ENCODE measurements at regions not wholly inside any gene's neighbourhood (a gene's known extent, or its start where the extent isn't known, plus 50 kb on each side); places are given as distances from the start of the nearest gene placed in this dataset.

GRCh38 chr6:147063469-147064031, 140.7 kb upstream of the STXBP5 start:
- CTCF ChIA-PET: no interaction called here
- Mint-ChIP-seq H3K4me3 (no peak overlapping the region), H3K27me3 (no peaks in the 10 kb centered on the region), H3K4me1 (peaks cover 8% of the 10 kb centered on the region), H3K36me3 (peaks cover 4% of the 10 kb centered on the region), H3K9me3 (ENCODE audit: low read depth) (peaks cover 2% of the 10 kb centered on the region), H3K27ac (no peak overlapping the region)
- ATAC-seq: no peak
- no peak for DNase-seq

DNA sequence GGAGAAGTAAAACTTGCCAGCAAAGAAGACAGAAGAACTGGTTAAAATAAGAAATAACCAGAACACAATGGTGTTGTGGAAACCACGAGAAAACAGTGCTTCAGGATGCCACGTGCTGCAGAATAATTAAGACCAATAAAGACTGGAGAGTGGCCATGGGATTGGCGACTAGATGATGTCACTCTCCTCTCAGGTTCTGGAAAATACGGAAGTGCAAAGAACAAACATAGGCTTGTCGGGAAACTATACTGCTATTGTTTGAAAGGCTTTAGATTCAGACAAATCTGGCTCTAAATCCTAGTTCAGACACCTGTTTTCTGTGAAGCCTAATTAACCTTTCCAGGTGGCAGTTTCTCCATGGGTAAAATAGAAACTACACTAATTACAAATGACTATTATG, 138.4 kb upstream of the STXBP5 start:
- Mint-ChIP-seq H3K27ac (no peak overlapping the region), H3K4me1 (peaks cover 8% of the 10 kb centered on the region), H3K27me3 (no peaks in the 10 kb centered on the region), H3K9me3 (ENCODE audit: low read depth) (peaks cover 2% of the 10 kb centered on the region), H3K4me3 (no peak overlapping the region), H3K36me3 (peaks cover 4% of the 10 kb centered on the region)
- DNase-seq: no peak
- CTCF ChIA-PET: no interaction called here
- no peak for ATAC-seq

GRCh38 chr6:147067184-147067583, 137.0 kb upstream of the STXBP5 start:
- ATAC-seq: no peak
- DNase-seq: no peak
- H3K27ac Mint-ChIP-seq: no peak overlapping the region
- no peaks in the 10 kb centered on the region for H3K27me3 Mint-ChIP-seq
- H3K36me3 Mint-ChIP-seq: peaks cover 4% of the 10 kb centered on the region
- H3K9me3 Mint-ChIP-seq (ENCODE audit: low read depth): peaks cover 2% of the 10 kb centered on the region
- H3K4me3 Mint-ChIP-seq: no peak overlapping the region
- CTCF ChIA-PET: no interaction called here
- peaks cover 8% of the 10 kb centered on the region for H3K4me1 Mint-ChIP-seq

DNA sequence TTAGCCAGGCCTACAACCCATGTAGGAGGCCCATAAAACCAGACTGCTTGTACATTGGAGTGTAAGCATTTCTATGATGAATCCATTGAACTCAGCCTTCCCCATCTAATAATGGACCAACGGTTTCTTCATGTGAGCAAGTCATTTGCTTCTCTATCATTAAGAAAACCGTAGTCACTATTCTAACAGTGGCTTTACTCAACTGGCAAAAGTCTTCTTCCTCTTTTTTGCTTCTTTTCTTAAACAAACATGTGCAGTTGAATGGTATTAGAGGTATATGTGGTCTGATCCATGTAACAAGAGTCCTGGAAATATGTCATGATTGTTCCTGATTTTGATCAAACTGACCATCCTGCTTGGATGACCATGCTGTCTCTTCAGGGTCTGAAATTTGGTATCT, 132.4 kb upstream of the STXBP5 start:
- no peaks in the 10 kb centered on the region for H3K36me3 Mint-ChIP-seq
- ATAC-seq (no peak), DNase-seq (no peak)
- CTCF ChIA-PET: no interaction called here
- no peak overlapping the region for H3K4me3 Mint-ChIP-seq
- no peaks in the 10 kb centered on the region for H3K9me3 Mint-ChIP-seq (ENCODE audit: low read depth)
- H3K4me1 Mint-ChIP-seq: no peaks in the 10 kb centered on the region
- H3K27ac Mint-ChIP-seq: no peak overlapping the region
- no peaks in the 10 kb centered on the region for H3K27me3 Mint-ChIP-seq

- Mint-ChIP-seq H3K36me3 (no peaks in the 10 kb centered on the region), H3K4me3 (no peak overlapping the region), H3K27ac (no peak overlapping the region), H3K9me3 (ENCODE audit: low read depth) (no peaks in the 10 kb centered on the region), H3K4me1 (no peaks in the 10 kb centered on the region), H3K27me3 (no peaks in the 10 kb centered on the region)
- no peak for DNase-seq
- no peak for ATAC-seq
- CTCF ChIA-PET: no interaction called here
Observed at GRCh38 chr6:147075381-147075780, 128.8 kb upstream of the STXBP5 start.

DNA sequence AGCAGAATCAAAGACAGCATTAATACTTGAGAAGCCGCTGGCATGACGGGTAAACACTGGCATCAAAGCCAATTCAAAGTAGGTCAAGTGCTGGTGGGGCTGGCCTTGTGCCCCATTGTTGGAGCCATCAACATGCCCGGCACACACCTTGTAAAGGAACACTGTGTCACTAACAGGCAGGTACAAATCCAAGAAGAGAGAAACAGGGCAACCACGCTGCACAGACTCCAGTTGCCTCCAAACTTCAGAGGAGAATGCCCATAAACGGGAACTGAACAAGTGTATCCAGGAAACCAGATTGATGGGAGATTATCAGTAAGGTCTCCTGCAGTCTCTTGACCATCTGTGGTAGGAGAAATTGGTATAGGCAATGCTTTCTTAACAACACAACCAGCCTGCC, 127.0 kb upstream of the STXBP5 start:
- ATAC-seq (no peak), DNase-seq (no peak)
- Mint-ChIP-seq H3K36me3 (no peaks in the 10 kb centered on the region), H3K27ac (no peak overlapping the region), H3K4me3 (no peak overlapping the region), H3K27me3 (no peaks in the 10 kb centered on the region), H3K4me1 (no peaks in the 10 kb centered on the region), H3K9me3 (ENCODE audit: low read depth) (no peaks in the 10 kb centered on the region)
- CTCF ChIA-PET: no interaction called here

- CTCF ChIA-PET: interaction anchor here (1.1 kb wide), 1 partner anchor 15 kb away, joined by 3 read pairs; no protein-coding TSS in a partner anchor
- H3K9me3 Mint-ChIP-seq (ENCODE audit: low read depth): no peaks in the 10 kb centered on the region
Observed at GRCh38 chr6:147078106-147078505, 126.1 kb upstream of the STXBP5 start.

DNA sequence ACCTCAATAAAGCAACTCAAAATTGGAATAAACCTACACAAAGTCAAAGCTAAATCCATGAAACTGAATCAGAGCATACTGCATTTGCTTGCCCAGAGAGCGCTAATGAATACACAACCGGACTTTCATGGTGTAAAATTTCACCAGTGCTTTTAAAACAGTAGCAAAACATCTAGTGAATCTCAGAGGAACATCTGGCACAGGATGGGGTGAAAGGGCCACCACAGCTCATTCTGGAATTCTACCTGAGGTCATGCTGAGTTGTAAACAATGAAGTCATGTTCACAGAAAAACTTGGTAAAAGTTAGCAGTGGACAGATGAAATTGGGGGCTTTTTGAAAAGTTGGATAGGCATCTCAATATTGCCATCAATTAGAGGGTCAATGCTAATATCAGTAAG, 125.6 kb upstream of the STXBP5 start:
- no peaks in the 10 kb centered on the region for H3K4me1 Mint-ChIP-seq
- CTCF ChIA-PET: interaction anchor here (1.1 kb wide), 1 partner anchor 14 kb away, joined by 3 read pairs; no protein-coding TSS in a partner anchor
- DNase-seq (no peak), ATAC-seq (no peak)
- no peaks in the 10 kb centered on the region for H3K36me3 Mint-ChIP-seq
- no peaks in the 10 kb centered on the region for H3K27me3 Mint-ChIP-seq
- H3K4me3 Mint-ChIP-seq: no peak overlapping the region
- H3K9me3 Mint-ChIP-seq (ENCODE audit: low read depth): no peaks in the 10 kb centered on the region
- no peak overlapping the region for H3K27ac Mint-ChIP-seq

More at GRCh38 chr6:147078106-147078505, 126.1 kb upstream of the STXBP5 start:
- H3K4me3 Mint-ChIP-seq: no peak overlapping the region
- ATAC-seq (no peak), DNase-seq (no peak)
- no peaks in the 10 kb centered on the region for H3K36me3 Mint-ChIP-seq
- H3K27ac Mint-ChIP-seq: no peak overlapping the region
- H3K27me3 Mint-ChIP-seq: no peaks in the 10 kb centered on the region
- no peaks in the 10 kb centered on the region for H3K4me1 Mint-ChIP-seq

GRCh38 chr6:147080225-147080624, 124.0 kb upstream of the STXBP5 start:
- H3K27me3 Mint-ChIP-seq: peaks cover 2% of the 10 kb centered on the region

DNA sequence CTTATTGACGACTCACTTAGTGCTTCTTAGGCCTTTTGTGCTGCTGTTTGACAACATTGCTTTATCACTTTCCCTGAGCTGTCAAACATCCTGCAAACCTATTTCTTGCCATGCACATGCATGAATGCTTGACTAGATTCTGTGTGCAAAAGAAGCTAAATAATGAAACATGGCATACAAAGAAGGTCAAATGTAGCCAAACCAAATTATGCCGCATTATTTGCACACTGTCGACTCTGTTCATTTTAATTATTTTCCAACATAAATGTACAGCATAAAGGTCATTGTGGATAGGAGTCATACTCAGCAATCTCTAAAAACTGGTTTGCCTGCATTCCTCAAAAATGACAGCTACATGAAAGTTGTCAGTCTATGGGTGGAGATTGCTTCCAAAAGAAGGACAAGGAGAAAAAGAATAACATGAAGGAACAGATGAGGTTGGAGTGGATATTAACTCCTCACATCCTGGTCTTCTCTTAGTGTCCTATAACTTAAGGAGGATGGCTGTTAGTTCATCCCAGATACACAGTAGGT, 123.1 kb upstream of the STXBP5 start:
- DNase-seq (no peak), ATAC-seq (no peak)
- Mint-ChIP-seq H3K9me3 (ENCODE audit: low read depth) (no peaks in the 10 kb centered on the region), H3K36me3 (no peaks in the 10 kb centered on the region), H3K27me3 (peaks cover 2% of the 10 kb centered on the region), H3K4me1 (peaks cover 3% of the 10 kb centered on the region), H3K4me3 (no peak overlapping the region), H3K27ac (no peak overlapping the region)
- CTCF ChIA-PET: no interaction called here

More at GRCh38 chr6:147080225-147080624, 124.0 kb upstream of the STXBP5 start:
- no peak for DNase-seq
- Mint-ChIP-seq H3K36me3 (no peaks in the 10 kb centered on the region), H3K9me3 (ENCODE audit: low read depth) (no peaks in the 10 kb centered on the region), H3K4me1 (peaks cover 3% of the 10 kb centered on the region), H3K4me3 (no peak overlapping the region), H3K27ac (no peak overlapping the region)
- no peak for ATAC-seq
- CTCF ChIA-PET: no interaction called here

DNA sequence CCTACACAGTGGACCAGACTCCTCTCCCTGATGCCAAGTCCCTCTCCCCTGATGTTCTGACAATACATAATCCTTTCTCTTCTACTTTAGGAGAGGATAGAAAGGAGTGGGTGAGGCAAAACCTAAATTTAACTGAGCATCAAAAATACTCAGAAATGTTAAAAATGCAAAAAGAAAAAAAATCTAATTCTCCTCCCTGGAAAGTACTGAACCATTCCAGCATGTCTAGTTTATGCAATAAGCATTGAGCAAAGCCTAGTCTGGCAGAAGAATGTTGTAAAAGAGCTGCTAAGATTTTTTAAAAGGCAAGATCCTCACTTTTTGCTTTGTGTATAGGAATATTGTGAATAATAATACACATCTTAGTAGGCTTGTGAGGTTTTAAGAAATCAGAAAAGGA, 116.6 kb upstream of the STXBP5 start:
- CTCF ChIA-PET: no interaction called here
- ATAC-seq: no peak
- H3K27ac Mint-ChIP-seq: no peak overlapping the region
- DNase-seq: no peak
- H3K4me1 Mint-ChIP-seq: peaks cover 3% of the 10 kb centered on the region
- no peaks in the 10 kb centered on the region for H3K36me3 Mint-ChIP-seq
- peaks cover 2% of the 10 kb centered on the region for H3K27me3 Mint-ChIP-seq
- no peak overlapping the region for H3K4me3 Mint-ChIP-seq
- H3K9me3 Mint-ChIP-seq (ENCODE audit: low read depth): peaks cover 4% of the 10 kb centered on the region

DNA sequence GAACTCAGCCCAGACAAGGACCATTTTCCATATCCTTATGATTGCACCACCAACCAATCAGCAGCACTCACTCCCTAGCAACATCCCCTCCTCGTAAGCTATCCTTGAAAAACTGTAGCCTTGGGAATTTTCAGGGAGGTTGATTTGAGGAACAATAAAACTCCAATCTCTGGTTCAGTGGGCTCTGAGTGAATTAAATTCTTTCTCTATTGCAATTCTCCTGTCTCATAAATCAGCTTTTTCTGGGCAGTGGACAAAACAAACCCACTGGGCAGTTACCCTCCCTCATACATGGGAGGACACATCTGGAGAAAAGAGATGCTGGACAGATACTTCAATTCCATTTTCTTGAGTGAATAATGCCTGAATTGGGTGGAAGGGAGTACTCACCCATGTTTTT, 115.4 kb upstream of the STXBP5 start:
- no peak overlapping the region for H3K27ac Mint-ChIP-seq
- DNase-seq (no peak), ATAC-seq (no peak)
- H3K4me3 Mint-ChIP-seq: no peak overlapping the region
- H3K4me1 Mint-ChIP-seq: peaks cover 3% of the 10 kb centered on the region
- H3K9me3 Mint-ChIP-seq (ENCODE audit: low read depth): peaks cover 4% of the 10 kb centered on the region
- CTCF ChIA-PET: no interaction called here
- peaks cover 2% of the 10 kb centered on the region for H3K27me3 Mint-ChIP-seq
- H3K36me3 Mint-ChIP-seq: no peaks in the 10 kb centered on the region

DNA sequence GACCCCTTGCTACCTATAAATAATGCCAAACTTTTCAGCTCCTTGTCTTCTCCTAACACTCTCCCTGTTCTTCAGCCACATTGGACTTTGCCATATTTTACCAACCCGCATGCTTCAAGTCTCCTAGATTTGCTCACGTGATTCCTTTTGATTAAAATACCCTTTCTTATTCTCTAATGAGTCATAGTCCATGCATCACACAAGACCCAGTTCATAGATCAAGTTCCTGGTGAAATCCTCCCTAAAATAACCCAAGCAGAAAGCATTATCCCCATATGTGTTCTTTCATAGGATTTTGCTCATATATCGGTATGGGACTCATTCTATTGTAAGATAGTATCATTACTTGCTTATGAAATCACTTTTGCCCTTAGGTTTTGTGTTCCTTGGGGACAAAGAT, 108.9 kb upstream of the STXBP5 start:
- Mint-ChIP-seq H3K4me3 (no peak overlapping the region), H3K9me3 (ENCODE audit: low read depth) (peaks cover 2% of the 10 kb centered on the region), H3K27ac (no peak overlapping the region), H3K27me3 (no peaks in the 10 kb centered on the region), H3K36me3 (no peaks in the 10 kb centered on the region), H3K4me1 (no peaks in the 10 kb centered on the region)
- ATAC-seq (no peak), DNase-seq (no peak)
- CTCF ChIA-PET: no interaction called here

GRCh38 chr6:147099974-147100373, 104.2 kb upstream of the STXBP5 start:
- no peaks in the 10 kb centered on the region for H3K9me3 Mint-ChIP-seq (ENCODE audit: low read depth)
- CTCF ChIA-PET: no interaction called here
- ATAC-seq (no peak), DNase-seq (no peak)
- H3K4me3 Mint-ChIP-seq: no peak overlapping the region
- no peaks in the 10 kb centered on the region for H3K27me3 Mint-ChIP-seq
- H3K4me1 Mint-ChIP-seq: peaks cover 2% of the 10 kb centered on the region
- no peak overlapping the region for H3K27ac Mint-ChIP-seq
- no peaks in the 10 kb centered on the region for H3K36me3 Mint-ChIP-seq

DNA sequence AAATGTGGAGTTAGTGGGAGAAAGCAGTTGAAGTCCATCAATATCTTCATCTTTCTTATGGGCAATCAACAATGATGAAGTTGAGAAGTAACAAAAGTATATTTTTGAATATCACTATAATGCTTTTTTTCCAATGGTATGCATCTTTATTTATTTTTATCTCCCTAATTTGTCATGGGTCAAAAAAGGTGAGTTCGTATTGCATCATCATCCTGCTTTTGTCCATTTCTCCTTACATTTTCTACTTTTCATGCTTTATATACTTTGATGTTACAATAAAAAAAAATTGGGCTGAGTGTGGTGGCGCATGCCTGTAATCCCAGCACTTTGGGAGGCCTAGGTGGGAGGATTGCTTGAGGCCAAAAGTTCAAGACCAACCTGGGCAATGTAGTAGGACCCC, 101.2 kb upstream of the STXBP5 start:
- H3K27ac Mint-ChIP-seq: no peak overlapping the region
- H3K4me1 Mint-ChIP-seq: peaks cover 4% of the 10 kb centered on the region

More for the DNA sequence above, 101.2 kb upstream of the STXBP5 start:
- no peak overlapping the region for H3K4me3 Mint-ChIP-seq
- CTCF ChIA-PET: no interaction called here
- DNase-seq (no peak), ATAC-seq (no peak)
- no peaks in the 10 kb centered on the region for H3K36me3 Mint-ChIP-seq
- H3K27me3 Mint-ChIP-seq: no peaks in the 10 kb centered on the region
- H3K9me3 Mint-ChIP-seq (ENCODE audit: low read depth): no peaks in the 10 kb centered on the region
